Mesenchymal stem cell (in vitro differentiated cells and primary cell): ENCODE measurements at regions not wholly inside any gene's neighbourhood (a gene's known extent, or its start where the extent isn't known, plus 50 kb on each side); places are given as distances from the start of the nearest gene placed in this dataset.

ENCODE experiments used
- DNase-seq: peaks from one replicate; pipeline ENCODE4 v3.0.0-alpha.2; 2013
- H2AFZ ChIP-seq: one replicate; pipeline ENCODE4 v1.6.1; 2013; ENCODE audit warnings: low read depth, mild to moderate bottlenecking, control low read depth, inconsistent platforms, low read length, moderate library complexity
- H2AK5ac ChIP-seq: 2 replicates; pipeline ENCODE4 v1.6.1; 2013; ENCODE audit warnings: low read length, moderate library complexity, mild to moderate bottlenecking, inconsistent platforms; ENCODE audit not compliant: severe bottlenecking
- H2BK120ac ChIP-seq: one replicate; pipeline ENCODE4 v1.6.1; 2013; ENCODE audit warnings: low read depth, mild to moderate bottlenecking, inconsistent platforms, low read length, moderate library complexity
- H2BK12ac ChIP-seq, 2 experiments: one replicate each; pipeline ENCODE4 v1.6.1; 2013; ENCODE audit warnings: inconsistent platforms in 2 of 2, low read length in 2 of 2, mild to moderate bottlenecking in 2 of 2, moderate library complexity in 2 of 2, control low read depth in 1 of 2
- H2BK15ac ChIP-seq: one replicate; pipeline ENCODE4 v1.6.1; 2013; ENCODE audit warnings: mild to moderate bottlenecking, low read depth, inconsistent platforms; ENCODE audit not compliant: poor library complexity, severe bottlenecking
- H2BK5ac ChIP-seq: 2 replicates; pipeline ENCODE4 v1.6.1; 2013; ENCODE audit warnings: low read depth, mild to moderate bottlenecking, low read length, control low read depth, inconsistent platforms; ENCODE audit not compliant: poor library complexity, severe bottlenecking
- H3K14ac ChIP-seq, 2 experiments: one replicate each; pipeline ENCODE4 v1.6.1; 2013; ENCODE audit warnings: inconsistent platforms in 2 of 2, low read length in 2 of 2, control low read depth in 1 of 2, mild to moderate bottlenecking in 1 of 2, moderate library complexity in 1 of 2
- H3K18ac ChIP-seq, 2 experiments: one replicate each; pipeline ENCODE4 v1.6.1; 2013; ENCODE audit warnings: inconsistent platforms in 2 of 2, low read length in 2 of 2, control low read depth in 1 of 2, low read depth in 1 of 2, mild to moderate bottlenecking in 1 of 2
- H3K23ac ChIP-seq, 2 experiments: one replicate each; pipeline ENCODE4 v1.6.1; 2013; ENCODE audit warnings: inconsistent platforms in 2 of 2, low read length in 2 of 2, mild to moderate bottlenecking in 2 of 2, moderate library complexity in 2 of 2, control low read depth in 1 of 2
- H3K27ac ChIP-seq: 2 replicates; pipeline ENCODE4 v1.5.1; 2013; ENCODE audit warnings: mild to moderate bottlenecking, moderate library complexity, low read length, control low read depth, inconsistent platforms; ENCODE audit not compliant: poor library complexity, severe bottlenecking
- H3K27me3 ChIP-seq, 2 experiments: 2 replicates each; pipeline versions ENCODE4 v1.6.1 to v1.7.0; 2013; ENCODE audit warnings: low read length in 2 of 2, mild to moderate bottlenecking in 2 of 2, moderate library complexity in 2 of 2, control low read depth in 1 of 2, inconsistent platforms in 1 of 2; ENCODE audit not compliant: control insufficient read depth in 1 of 2, insufficient read depth in 1 of 2
- H3K36me3 ChIP-seq, 2 experiments: 2 replicates each; pipeline versions ENCODE4 v1.6.1 to v1.7.0; 2013; ENCODE audit warnings: low read length in 2 of 2, control low read depth in 1 of 2, inconsistent platforms in 1 of 2, low read depth in 1 of 2, mild to moderate bottlenecking in 1 of 2; ENCODE audit not compliant: insufficient read depth in 2 of 2, control insufficient read depth in 1 of 2
- H3K4ac ChIP-seq, 2 experiments: one replicate each; pipeline ENCODE4 v1.6.1; 2013; ENCODE audit warnings: inconsistent platforms in 2 of 2, low read length in 2 of 2, mild to moderate bottlenecking in 2 of 2, moderate library complexity in 2 of 2, control low read depth in 1 of 2, low read depth in 1 of 2
- H3K4me1 ChIP-seq: 2 replicates; pipeline ENCODE4 v1.6.1; 2013; ENCODE audit warnings: low read depth, low read length, control low read depth; ENCODE audit not compliant: control insufficient read depth, insufficient read depth
- H3K4me2 ChIP-seq: 2 replicates; pipeline ENCODE4 v1.6.1; 2013; ENCODE audit warnings: low read length, mild to moderate bottlenecking, inconsistent platforms; ENCODE audit not compliant: poor library complexity, severe bottlenecking
- H3K4me3 ChIP-seq, 2 experiments: 2 replicates each; pipeline versions ENCODE4 v1.5.1 to v1.7.0; 2013; ENCODE audit warnings: low read length in 2 of 2, mild to moderate bottlenecking in 2 of 2, control low read depth in 1 of 2, low read depth in 1 of 2; ENCODE audit not compliant: insufficient read depth in 1 of 2
- H3K79me1 ChIP-seq: replicated peaks from 2 replicates; pipeline ENCODE4 v1.6.1; 2013; ENCODE audit warnings: mild to moderate bottlenecking, control low read depth, low read length, inconsistent platforms; ENCODE audit not compliant: poor library complexity, severe bottlenecking
- H3K9ac ChIP-seq: 2 replicates; pipeline ENCODE4 v1.7.0; 2013; ENCODE audit warnings: mild to moderate bottlenecking, low read length, moderate library complexity
- H3K9me3 ChIP-seq: 2 replicates; pipeline ENCODE4 v1.7.0; 2013; ENCODE audit warnings: mild to moderate bottlenecking, low read length; ENCODE audit not compliant: control insufficient read depth
- H4K8ac ChIP-seq: one replicate; pipeline ENCODE4 v1.6.1; 2013; ENCODE audit warnings: inconsistent platforms, mild to moderate bottlenecking, low read length, moderate library complexity
- H4K91ac ChIP-seq: one replicate; pipeline ENCODE4 v1.6.1; 2013; ENCODE audit warnings: mild to moderate bottlenecking, low read length, inconsistent platforms
- WGBS: methylation state at CpG from one replicate; pipeline ENCODE4 v1.1.7; 2013; ENCODE audit warnings: mixed read lengths; 5-methylcytosine and 5-hydroxymethylcytosine counted together

- Histone ChIP-seq H4K8ac (no peak overlapping the region), H3K4me3 (no peak overlapping the region), H4K91ac (no peak overlapping the region), H3K9me3 (no peaks in the 10 kb centered on the region), H2AFZ (no peak overlapping the region), H3K14ac (no peak overlapping the region), H3K36me3 (no peaks in the 10 kb centered on the region), H2BK12ac (no peak overlapping the region), H3K4ac (no peak overlapping the region), H3K18ac (no peak overlapping the region), H3K4me1 (no peaks in the 10 kb centered on the region), H2BK15ac (no peak overlapping the region), H3K27ac (no peak overlapping the region), H3K4me2 (no peak overlapping the region), H2BK5ac (no peak overlapping the region), H3K9ac (no peak overlapping the region), H2BK120ac (no peak overlapping the region), H2AK5ac (no peak overlapping the region), H3K79me1 (no peaks in the 10 kb centered on the region), H3K27me3 (no peaks in the 10 kb centered on the region), H3K23ac (no peak overlapping the region)
- DNase-seq: no peak
- 47% methylated on average over 4 of the region's 5 CpGs for WGBS
These were observed 633.2 kb upstream of the PKDCC start for GRCh38 chr2:41414486-41415230.

- Histone ChIP-seq H2AK5ac (no peak overlapping the region), H3K9ac (no peak overlapping the region), H3K18ac (no peak overlapping the region), H3K4me1 (no peaks in the 10 kb centered on the region), H4K8ac (no peak overlapping the region), H2BK12ac (no peak overlapping the region), H3K79me1 (no peaks in the 10 kb centered on the region), H3K27me3 (no peaks in the 10 kb centered on the region), H3K36me3 (no peaks in the 10 kb centered on the region), H3K9me3 (peaks cover 3% of the 10 kb centered on the region), H3K4me2 (no peak overlapping the region), H3K14ac (no peak overlapping the region), H2BK15ac (no peak overlapping the region), H2BK5ac (no peak overlapping the region), H2AFZ (no peak overlapping the region), H3K4me3 (no peak overlapping the region), H2BK120ac (no peak overlapping the region), H3K27ac (no peak overlapping the region), H3K23ac (no peak overlapping the region), H3K4ac (no peak overlapping the region), H4K91ac (no peak overlapping the region)
- no peak for DNase-seq
- no CpG with 5 or more reads among the region's 1 CpG for WGBS
These were observed 630.3 kb upstream of the PKDCC start for GRCh38 chr2:41417511-41417910.

DNA sequence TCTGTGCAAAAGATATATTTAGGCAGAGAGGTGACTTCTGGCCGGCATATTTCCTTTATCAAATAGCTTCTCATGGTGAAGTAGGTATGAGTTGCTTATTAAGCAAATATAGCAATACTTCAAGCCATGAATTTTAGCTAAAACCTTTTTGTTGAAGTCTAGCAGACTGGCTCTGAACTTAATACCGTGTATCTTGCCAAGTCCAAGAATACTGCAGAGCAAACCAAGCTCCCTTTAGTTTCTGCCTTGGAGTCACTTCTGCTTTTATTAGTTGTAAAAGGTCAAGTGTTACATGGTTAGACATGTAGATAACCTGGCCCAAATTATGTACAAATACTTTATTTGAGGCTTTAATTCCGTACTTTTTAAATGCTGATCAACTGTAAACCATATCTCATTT, 627.6 kb upstream of the PKDCC start:
- Histone ChIP-seq H4K8ac (no peak overlapping the region), H2AK5ac (no peak overlapping the region), H3K27me3 (no peaks in the 10 kb centered on the region), H3K4ac (no peak overlapping the region), H3K4me1 (no peaks in the 10 kb centered on the region), H3K9me3 (peaks cover 5% of the 10 kb centered on the region), H2BK12ac (no peak overlapping the region), H3K18ac (no peak overlapping the region), H2AFZ (no peak overlapping the region), H2BK5ac (no peak overlapping the region), H2BK15ac (no peak overlapping the region), H3K36me3 (no peaks in the 10 kb centered on the region), H2BK120ac (no peak overlapping the region), H3K9ac (no peak overlapping the region), H3K4me3 (no peak overlapping the region), H3K27ac (no peak overlapping the region), H3K14ac (no peak overlapping the region), H4K91ac (no peak overlapping the region), H3K23ac (no peak overlapping the region), H3K79me1 (no peaks in the 10 kb centered on the region), H3K4me2 (no peak overlapping the region)
- 80% methylated on average over 1 of the region's 3 CpGs for WGBS
- no peak for DNase-seq

DNA sequence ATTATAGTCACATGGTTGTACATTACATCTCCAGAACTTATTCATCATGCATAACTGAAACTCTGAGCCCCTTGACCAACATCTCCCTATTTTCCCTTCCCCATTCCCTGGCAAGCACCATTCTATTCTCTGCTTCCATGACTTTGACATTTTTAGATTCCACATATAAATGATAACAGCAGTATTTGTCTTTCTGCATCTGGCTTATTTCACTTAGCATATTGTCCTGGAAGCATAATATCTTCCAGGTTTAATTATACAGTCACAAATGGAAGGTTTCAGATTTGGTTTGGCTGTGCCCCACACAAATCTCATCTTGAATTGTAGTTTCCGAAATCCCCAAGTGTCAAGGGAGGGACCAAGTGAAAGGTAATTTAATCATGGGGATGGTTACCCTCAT, 626.9 kb upstream of the PKDCC start:
- no peak for DNase-seq
- Histone ChIP-seq H3K27ac (no peak overlapping the region), H2BK120ac (no peak overlapping the region), H3K9ac (no peak overlapping the region), H3K18ac (no peak overlapping the region), H4K91ac (no peak overlapping the region), H2BK12ac (no peak overlapping the region), H3K27me3 (no peaks in the 10 kb centered on the region), H3K36me3 (no peaks in the 10 kb centered on the region), H3K79me1 (no peaks in the 10 kb centered on the region), H3K9me3 (peaks cover 5% of the 10 kb centered on the region), H3K4me1 (no peaks in the 10 kb centered on the region), H3K4ac (no peak overlapping the region), H3K23ac (no peak overlapping the region), H3K4me3 (no peak overlapping the region), H2AFZ (no peak overlapping the region), H2AK5ac (no peak overlapping the region), H2BK5ac (no peak overlapping the region), H2BK15ac (no peak overlapping the region), H3K14ac (no peak overlapping the region), H3K4me2 (no peak overlapping the region), H4K8ac (no peak overlapping the region)
- 75% methylated on average over 1 of the region's 1 CpG for WGBS
